HTR-8/SVneo (cell line): ENCODE measurements at regions not wholly inside any gene's neighbourhood (a gene's known extent, or its start where the extent isn't known, plus 50 kb on each side); places are given as distances from the start of the nearest gene placed in this dataset.
"Not testable (repeated sequence)": the region's sequence is repeated elsewhere in the genome, so short reads cannot be mapped to it uniquely, and the experiment has no call there.

Experiments used
- DNase-seq: peaks from one replicate; pipeline ENCODE4 v3.0.0; 2011; ENCODE audit warnings: low spot score, mixed read lengths; ENCODE audit not compliant: insufficient read length
- FAIRE-seq: peaks from 2 replicates; lab custom pipeline; 2011; peaks lifted over from hg19 to GRCh38; lab: Jason Lieb, UNC

DNA sequence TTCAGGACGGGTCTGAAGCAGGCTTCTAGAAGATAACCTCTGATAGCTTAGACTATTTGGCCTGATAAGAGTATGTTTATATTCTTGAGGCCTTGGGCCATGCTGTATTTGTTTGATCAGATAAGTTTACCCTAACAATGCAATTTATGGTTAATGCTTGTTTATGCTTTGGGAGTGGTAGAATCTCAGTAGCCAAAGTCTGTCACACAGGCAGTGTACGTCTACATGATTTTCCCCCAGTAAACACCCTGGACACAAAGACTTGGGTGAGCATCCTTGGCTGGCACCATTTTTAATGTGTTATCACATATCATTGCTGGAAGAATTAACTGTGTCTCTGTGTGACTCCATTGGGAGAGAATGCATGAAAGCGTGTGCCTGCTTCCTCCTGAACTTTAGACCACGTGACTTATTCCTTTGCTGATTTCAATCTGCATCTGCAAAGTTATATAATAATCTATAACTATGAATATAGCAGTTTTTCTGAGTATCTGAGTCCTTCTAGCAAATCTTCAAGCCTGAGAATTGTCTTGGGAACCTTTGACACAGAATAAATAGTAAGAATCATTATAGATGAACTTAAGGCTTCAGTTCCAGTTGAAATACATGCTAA lies 172.4 kb downstream of the CASP12 start:
- no peak for DNase-seq
- FAIRE-seq = no peak

- FAIRE-seq = peak; percentile 57
Measured at GRCh38 chr11:104713401-104713800, 184.9 kb downstream of the CASP12 start.

DNA sequence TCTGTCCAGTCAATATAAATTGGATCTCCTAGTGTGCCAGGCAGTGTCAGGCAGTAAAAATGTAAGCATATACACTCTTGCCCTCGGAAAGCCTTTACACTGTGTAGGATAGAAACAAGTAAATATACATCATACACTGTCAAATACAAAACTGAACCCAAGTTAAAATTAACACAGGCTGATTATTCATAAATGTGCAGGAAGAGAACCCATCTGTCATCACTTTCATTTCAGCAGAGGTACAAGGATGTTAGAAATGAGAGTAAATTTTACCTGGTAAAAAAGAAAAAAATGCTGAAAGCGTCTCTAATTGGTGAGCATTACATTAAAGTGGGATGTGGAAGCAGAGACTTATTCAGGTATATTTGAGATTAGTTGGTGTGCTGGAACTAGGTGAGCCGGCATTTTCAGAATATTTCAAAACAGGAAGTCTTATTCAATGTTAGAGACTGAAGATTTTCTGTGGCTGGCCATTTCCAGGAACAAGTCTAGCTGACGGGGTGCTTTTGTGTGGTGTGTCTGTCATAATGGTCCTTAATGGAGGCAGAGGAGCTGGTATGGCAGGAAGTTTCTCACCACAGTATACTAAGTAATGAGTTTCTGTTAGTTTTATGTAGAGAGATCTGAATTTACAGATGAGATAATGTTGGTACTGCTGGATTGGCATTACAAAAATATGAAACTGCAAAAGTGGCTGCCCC lies 192.6 kb downstream of the CASP12 start:
- DNase-seq = no peak

More at GRCh38 chr11:104713401-104713800, 184.9 kb downstream of the CASP12 start:
- no peak for DNase-seq

DNA sequence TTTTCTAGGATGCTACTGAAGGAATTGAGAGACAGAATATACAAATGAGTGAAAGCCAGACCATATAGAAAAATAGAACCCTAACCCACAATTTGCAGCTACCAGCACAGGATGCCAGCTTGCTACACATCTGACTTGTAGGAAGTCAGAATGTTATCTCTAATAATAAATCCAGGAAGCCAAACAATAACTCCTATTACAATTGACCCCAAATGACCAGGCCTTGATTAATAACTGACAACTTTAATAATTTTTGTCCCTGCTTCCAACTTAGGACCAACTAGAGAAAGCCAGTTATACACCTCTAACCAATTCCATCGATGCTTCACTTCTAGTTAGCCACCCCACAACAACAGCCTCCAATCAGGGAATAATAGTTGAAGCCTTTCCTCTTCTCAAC lies 193.4 kb downstream of the CASP12 start:
- FAIRE-seq = no peak

More for the DNA sequence above, 192.6 kb downstream of the CASP12 start:
- peak; percentile 69 for FAIRE-seq

GRCh38 chr11:104704146-104704830 lies 194.0 kb downstream of the CASP12 start:
- no peak for FAIRE-seq
- no peak for DNase-seq

More for the DNA sequence above, 193.4 kb downstream of the CASP12 start:
- no peak for DNase-seq

DNA sequence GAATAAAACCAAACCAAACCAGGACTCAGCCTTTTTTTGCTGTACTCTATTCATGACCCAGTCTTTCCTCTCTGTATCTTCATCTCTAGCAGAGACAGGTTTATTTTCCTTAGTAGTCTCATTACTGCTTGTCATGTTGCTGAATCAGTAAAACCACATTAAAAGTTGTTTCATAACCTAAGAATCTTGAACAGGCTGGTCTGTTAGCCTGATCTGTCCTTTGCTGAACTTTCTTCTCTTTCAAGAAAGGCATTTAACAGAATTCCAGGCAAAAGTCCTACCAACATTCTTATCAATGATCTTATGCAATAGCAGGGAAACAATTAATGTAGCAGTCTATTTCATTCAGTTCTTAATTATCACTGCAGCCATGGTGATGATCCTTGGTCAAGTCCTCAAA lies 197.7 kb downstream of the CASP12 start:
- FAIRE-seq (peak; percentile 76), DNase-seq (peak; percentile 17)

- FAIRE-seq (no peak), DNase-seq (no peak)
Measured at GRCh38 chr11:104699981-104700380, 198.3 kb downstream of the CASP12 start.

- no peak for FAIRE-seq
- DNase-seq = no peak
Measured at GRCh38 chr11:104695065-104695463, 203.2 kb downstream of the CASP12 start.

GRCh38 chr11:104694259-104695064 lies 203.8 kb downstream of the CASP12 start:
- DNase-seq = peak; percentile 36
- FAIRE-seq = peak; percentile 95

DNA sequence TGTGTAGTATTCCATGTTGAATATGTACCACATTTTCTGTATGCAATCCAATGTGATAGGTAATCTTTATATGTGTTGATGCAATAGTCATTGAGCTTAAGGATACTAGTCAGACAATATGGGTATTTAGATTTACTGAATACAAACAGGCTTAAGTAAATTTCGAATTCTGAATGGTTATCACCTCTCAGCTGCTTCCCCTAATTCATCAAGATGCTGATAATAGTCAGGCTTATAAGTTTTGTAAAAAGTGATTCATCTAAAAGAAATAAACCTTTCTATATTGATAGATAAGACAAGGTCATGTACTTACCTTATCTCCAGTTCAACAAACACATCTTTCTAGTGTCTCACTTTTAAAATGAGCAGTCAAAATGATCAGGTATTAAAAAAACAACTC lies 205.5 kb downstream of the CASP12 start:
- no peak for FAIRE-seq
- DNase-seq = no peak

- FAIRE-seq (no peak), DNase-seq (no peak)
Measured at GRCh38 chr11:104691129-104691528, 207.1 kb downstream of the CASP12 start.

- DNase-seq (no peak), FAIRE-seq (no peak)
Measured at GRCh38 chr11:104690241-104690640, 208.0 kb downstream of the CASP12 start.

- no peak for FAIRE-seq
Measured at GRCh38 chr11:104688731-104689130, 209.5 kb downstream of the CASP12 start.

GRCh38 chr11:104682206-104682605 lies 216.1 kb downstream of the CASP12 start:
- no peak for DNase-seq
- FAIRE-seq = no peak

More at GRCh38 chr11:104688731-104689130, 209.5 kb downstream of the CASP12 start:
- DNase-seq = no peak

- no peak for DNase-seq
Measured at GRCh38 chr11:104679258-104679657, 219.0 kb downstream of the CASP12 start.

GRCh38 chr11:104678408-104678807 lies 219.9 kb downstream of the CASP12 start:
- no peak for DNase-seq

More at GRCh38 chr11:104679258-104679657, 219.0 kb downstream of the CASP12 start:
- no peak for FAIRE-seq

DNA sequence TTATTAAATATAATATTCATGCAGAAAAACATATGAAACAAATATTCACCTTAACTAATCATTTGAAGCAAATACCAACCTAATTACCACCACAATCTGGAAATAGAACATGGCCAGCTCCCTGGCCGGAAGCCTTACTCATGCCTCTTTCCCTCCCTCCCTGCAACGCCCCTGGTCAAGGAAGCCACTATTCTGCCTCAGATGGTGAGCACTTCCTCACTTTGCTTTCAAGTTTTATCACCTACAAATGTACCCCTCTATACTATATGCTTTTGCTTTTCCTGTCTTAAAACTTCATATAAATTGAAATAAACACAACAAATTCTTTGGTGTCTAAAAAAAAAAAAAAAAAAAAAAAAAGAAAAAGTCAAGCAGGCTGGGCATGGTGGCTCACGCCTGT lies 221.2 kb downstream of the CASP12 start:
- not testable (repeated sequence) for DNase-seq, FAIRE-seq

More at GRCh38 chr11:104678408-104678807, 219.9 kb downstream of the CASP12 start:
- FAIRE-seq = no peak

GRCh38 chr11:104672897-104673296 lies 225.4 kb downstream of the CASP12 start:
- no peak for DNase-seq
- FAIRE-seq = no peak

DNA sequence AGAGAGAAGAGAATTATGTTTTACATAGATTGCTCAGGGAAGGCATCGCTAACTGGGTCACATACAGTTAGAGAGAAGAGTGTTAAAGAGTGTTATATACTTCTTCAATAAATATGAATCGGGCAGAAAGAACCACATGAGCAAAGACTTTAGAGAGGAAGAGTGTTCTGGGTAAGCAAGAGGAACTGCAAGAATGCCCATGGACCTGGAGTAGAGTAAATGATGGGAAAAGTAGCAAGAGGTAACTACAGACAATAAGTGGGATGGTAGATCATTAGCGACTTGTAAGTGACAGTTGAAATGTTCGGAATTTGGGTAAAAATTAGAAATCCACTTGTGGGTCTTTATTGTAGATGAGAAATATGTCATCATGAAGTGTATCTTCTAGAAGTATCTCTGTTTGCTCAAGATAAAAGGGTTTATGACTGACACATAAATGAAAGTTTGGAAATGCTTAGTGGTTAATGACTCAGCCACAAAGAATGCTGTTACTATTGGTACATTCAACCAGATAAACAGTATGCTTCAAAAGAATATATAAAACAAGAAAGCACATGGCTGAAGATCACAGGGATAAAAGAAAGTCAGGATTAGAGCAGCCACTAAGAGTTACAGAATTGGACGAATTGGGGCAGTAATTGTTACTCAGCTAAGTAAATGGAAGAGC lies 229.3 kb downstream of the CASP12 start:
- DNase-seq (peak; percentile 62), FAIRE-seq (peak; percentile 46)

DNA sequence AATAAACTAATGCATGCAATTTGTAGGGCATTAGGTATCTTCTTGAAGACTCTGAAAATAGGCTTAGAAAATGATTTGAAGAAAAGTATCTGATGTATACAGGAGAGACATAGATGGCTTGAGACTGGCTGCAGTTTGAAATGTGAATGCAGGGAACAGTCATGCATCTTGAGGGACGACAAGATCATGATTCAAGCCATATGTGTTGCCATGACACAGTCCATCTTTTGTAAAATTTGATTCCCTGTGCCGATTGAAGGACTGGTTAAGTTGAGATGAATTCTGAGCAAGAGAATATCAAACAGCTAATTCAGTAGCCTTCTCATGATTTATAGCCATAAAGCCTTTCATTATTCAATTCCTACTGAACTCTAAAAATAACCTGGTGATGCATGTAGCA lies 231.6 kb downstream of the CASP12 start:
- peak; percentile 48 for FAIRE-seq

More for the DNA sequence above, 231.6 kb downstream of the CASP12 start:
- no peak for DNase-seq
